HepG2 (cell line): ENCODE measurements at regions not wholly inside any gene's neighbourhood (a gene's known extent, or its start where the extent isn't known, plus 50 kb on each side); places are given as distances from the start of the nearest gene placed in this dataset.

Experiments
- BRCA1 ChIP-seq: sonication (generic); formaldehyde crosslinking; IDR thresholded peaks from 2 replicates; pipeline ENCODE4 v1.4.0; 2020; ENCODE audit warnings: missing genetic modification reagents
- CEBPB ChIP-seq: IDR thresholded peaks from 2 replicates; pipeline ENCODE4 v1.6.1; 2011; ENCODE audit warnings: low read depth, low read length, improper control_type of control experiment, borderline replicate concordance
- CREB1 ChIP-seq, 2 experiments: fragments of 450-650 bp in 1 of 2; IDR thresholded peaks; 2 replicates each; pipeline ENCODE4 v1.6.1; 2016 to 2017; ENCODE audit warnings: control low read depth in 1 of 2, mild to moderate bottlenecking in 1 of 2, missing compliant biosample characterization in 1 of 2, missing genetic modification characterization in 1 of 2
- DNMT1 ChIP-seq: sonication (generic); formaldehyde crosslinking; IDR thresholded peaks from 2 replicates; pipeline ENCODE4 v1.5.1; 2020; ENCODE audit warnings: mild to moderate bottlenecking, missing genetic modification reagents
- EZH2 ChIP-seq: conservative IDR thresholded peaks from 2 replicates; pipeline ENCODE4 v1.6.1; 2012; ENCODE audit warnings: mild to moderate bottlenecking, low read depth, low read length, moderate library complexity
- GABPA ChIP-seq, 2 experiments: IDR thresholded peaks; 2 replicates each; pipeline ENCODE4 v1.6.1; 2011 to 2016; ENCODE audit warnings: low read depth in 2 of 2, low read length in 1 of 2, missing biosample characterization in 1 of 2, missing genetic modification characterization in 1 of 2
- RAD21 ChIP-seq: fragments of 450-650 bp; formaldehyde crosslinking; IDR thresholded peaks from 2 replicates; pipeline ENCODE4 v1.5.0; 2020; ENCODE audit warnings: mild to moderate bottlenecking
- YY1 ChIP-seq: IDR thresholded peaks from 2 replicates; pipeline ENCODE4 v1.6.1; 2011; ENCODE audit warnings: low read length, low read depth, moderate library complexity, mild to moderate bottlenecking; ENCODE audit not compliant: insufficient read depth, insufficient replicate concordance
- ZNF552 ChIP-seq: sonication (generic); formaldehyde crosslinking; IDR thresholded peaks from 2 replicates; pipeline ENCODE4 v1.9.0; 2022; ENCODE audit warnings: missing genetic modification reagents, mild to moderate bottlenecking, borderline replicate concordance
- TF ChIP-seq, protein P1 (sequence below): sonication (generic); formaldehyde crosslinking; IDR thresholded peaks from 2 replicates; pipeline ENCODE4 v1.5.0; 2020; ENCODE audit warnings: mild to moderate bottlenecking, missing genetic modification reagents, moderate library complexity
- TF ChIP-seq, protein P2 (sequence below): sonication (generic); formaldehyde crosslinking; IDR thresholded peaks from 2 replicates; pipeline ENCODE4 v1.5.1; 2020; ENCODE audit warnings: missing genetic modification reagents, mild to moderate bottlenecking, borderline replicate concordance
- TF ChIP-seq, protein P3 (sequence below): sonication (generic); formaldehyde crosslinking; IDR thresholded peaks from 2 replicates; pipeline ENCODE4 v1.4.0; 2020; ENCODE audit warnings: low read depth, missing genetic modification reagents
- TF ChIP-seq, protein P4 (sequence below): sonication (generic); formaldehyde crosslinking; IDR thresholded peaks from 2 replicates; pipeline ENCODE4 v1.8.1; 2023; ENCODE audit warnings: missing genetic modification reagents, inconsistent platforms, borderline replicate concordance

DNA sequence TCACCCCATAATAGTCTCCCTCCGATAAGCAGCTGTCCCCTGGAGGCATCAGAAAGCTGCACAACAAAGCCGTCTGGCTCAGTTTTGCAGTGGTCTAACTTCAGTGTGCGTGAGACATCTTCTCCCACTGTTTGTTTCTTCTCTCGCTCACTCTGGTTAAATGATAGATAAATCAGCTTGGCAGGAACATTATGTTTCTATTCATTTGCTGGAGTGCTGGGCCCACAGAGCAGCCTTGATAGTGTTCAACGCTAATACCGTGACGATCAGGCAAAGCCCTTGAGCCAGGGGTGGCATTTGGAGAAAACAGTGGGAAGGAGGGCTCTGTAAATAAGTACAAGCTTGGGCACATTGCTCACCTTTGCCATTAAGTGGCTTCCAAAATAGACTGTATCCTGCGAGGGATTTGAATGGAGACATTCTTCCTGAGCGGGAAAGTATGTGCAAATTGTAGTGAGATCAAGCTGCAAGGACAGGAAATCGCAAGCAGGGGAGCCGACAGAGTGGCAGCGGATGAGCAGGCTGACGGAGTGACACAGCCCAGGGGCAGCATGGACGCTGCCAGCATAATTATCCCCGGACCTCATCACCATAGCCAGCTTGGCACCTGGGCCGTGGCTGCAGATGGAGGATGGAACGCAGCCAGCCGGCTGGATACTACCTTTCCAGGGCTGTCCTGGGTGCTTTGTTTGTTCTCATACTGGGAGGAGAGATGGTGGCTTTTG, 256.8 kb upstream of the FZD8 start:
- TF ChIP-seq, protein P1, sequence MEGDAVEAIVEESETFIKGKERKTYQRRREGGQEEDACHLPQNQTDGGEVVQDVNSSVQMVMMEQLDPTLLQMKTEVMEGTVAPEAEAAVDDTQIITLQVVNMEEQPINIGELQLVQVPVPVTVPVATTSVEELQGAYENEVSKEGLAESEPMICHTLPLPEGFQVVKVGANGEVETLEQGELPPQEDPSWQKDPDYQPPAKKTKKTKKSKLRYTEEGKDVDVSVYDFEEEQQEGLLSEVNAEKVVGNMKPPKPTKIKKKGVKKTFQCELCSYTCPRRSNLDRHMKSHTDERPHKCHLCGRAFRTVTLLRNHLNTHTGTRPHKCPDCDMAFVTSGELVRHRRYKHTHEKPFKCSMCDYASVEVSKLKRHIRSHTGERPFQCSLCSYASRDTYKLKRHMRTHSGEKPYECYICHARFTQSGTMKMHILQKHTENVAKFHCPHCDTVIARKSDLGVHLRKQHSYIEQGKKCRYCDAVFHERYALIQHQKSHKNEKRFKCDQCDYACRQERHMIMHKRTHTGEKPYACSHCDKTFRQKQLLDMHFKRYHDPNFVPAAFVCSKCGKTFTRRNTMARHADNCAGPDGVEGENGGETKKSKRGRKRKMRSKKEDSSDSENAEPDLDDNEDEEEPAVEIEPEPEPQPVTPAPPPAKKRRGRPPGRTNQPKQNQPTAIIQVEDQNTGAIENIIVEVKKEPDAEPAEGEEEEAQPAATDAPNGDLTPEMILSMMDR (CRISPR knock-in tag) = no peak
- TF ChIP-seq, protein P2, sequence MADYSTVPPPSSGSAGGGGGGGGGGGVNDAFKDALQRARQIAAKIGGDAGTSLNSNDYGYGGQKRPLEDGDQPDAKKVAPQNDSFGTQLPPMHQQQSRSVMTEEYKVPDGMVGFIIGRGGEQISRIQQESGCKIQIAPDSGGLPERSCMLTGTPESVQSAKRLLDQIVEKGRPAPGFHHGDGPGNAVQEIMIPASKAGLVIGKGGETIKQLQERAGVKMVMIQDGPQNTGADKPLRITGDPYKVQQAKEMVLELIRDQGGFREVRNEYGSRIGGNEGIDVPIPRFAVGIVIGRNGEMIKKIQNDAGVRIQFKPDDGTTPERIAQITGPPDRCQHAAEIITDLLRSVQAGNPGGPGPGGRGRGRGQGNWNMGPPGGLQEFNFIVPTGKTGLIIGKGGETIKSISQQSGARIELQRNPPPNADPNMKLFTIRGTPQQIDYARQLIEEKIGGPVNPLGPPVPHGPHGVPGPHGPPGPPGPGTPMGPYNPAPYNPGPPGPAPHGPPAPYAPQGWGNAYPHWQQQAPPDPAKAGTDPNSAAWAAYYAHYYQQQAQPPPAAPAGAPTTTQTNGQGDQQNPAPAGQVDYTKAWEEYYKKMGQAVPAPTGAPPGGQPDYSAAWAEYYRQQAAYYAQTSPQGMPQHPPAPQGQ = no peak
- TF ChIP-seq GABPA (IDR thresholded peaks at IDR 0.05; ENCODE audit: low read depth, low read length) = no peak
- no peak for TF ChIP-seq GABPA (CRISPR knock-in tag; IDR thresholded peaks at IDR 0.05; ENCODE audit: low read depth)
- TF ChIP-seq CREB1 (IDR thresholded peaks at IDR 0.05) = no peak
- no peak for TF ChIP-seq CREB1 (CRISPR knock-in tag; IDR thresholded peaks at IDR 0.05)
- no peak for TF ChIP-seq YY1
- no peak for TF ChIP-seq EZH2
- no peak for TF ChIP-seq BRCA1
- TF ChIP-seq, protein P3, sequence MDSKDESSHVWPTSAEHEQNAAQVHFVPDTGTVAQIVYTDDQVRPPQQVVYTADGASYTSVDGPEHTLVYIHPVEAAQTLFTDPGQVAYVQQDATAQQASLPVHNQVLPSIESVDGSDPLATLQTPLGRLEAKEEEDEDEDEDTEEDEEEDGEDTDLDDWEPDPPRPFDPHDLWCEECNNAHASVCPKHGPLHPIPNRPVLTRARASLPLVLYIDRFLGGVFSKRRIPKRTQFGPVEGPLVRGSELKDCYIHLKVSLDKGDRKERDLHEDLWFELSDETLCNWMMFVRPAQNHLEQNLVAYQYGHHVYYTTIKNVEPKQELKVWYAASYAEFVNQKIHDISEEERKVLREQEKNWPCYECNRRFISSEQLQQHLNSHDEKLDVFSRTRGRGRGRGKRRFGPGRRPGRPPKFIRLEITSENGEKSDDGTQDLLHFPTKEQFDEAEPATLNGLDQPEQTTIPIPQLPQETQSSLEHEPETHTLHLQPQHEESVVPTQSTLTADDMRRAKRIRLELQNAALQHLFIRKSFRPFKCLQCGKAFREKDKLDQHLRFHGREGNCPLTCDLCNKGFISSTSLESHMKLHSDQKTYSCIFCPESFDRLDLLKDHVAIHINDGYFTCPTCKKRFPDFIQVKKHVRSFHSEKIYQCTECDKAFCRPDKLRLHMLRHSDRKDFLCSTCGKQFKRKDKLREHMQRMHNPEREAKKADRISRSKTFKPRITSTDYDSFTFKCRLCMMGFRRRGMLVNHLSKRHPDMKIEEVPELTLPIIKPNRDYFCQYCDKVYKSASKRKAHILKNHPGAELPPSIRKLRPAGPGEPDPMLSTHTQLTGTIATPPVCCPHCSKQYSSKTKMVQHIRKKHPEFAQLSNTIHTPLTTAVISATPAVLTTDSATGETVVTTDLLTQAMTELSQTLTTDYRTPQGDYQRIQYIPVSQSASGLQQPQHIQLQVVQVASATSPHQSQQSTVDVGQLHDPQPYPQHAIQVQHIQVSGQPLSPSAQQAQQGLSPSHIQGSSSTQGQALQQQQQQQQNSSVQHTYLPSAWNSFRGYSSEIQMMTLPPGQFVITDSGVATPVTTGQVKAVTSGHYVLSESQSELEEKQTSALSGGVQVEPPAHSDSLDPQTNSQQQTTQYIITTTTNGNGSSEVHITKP (CRISPR knock-in tag) = no peak
- TF ChIP-seq CEBPB = no peak
- TF ChIP-seq ZNF552 (CRISPR knock-in tag) = no peak
- TF ChIP-seq DNMT1 (CRISPR knock-in tag) = no peak
- no peak for TF ChIP-seq RAD21
- TF ChIP-seq, protein P4, sequence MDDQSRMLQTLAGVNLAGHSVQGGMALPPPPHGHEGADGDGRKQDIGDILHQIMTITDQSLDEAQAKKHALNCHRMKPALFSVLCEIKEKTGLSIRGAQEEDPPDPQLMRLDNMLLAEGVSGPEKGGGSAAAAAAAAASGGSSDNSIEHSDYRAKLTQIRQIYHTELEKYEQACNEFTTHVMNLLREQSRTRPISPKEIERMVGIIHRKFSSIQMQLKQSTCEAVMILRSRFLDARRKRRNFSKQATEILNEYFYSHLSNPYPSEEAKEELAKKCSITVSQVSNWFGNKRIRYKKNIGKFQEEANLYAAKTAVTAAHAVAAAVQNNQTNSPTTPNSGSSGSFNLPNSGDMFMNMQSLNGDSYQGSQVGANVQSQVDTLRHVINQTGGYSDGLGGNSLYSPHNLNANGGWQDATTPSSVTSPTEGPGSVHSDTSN = no peak
